ENCODE measurements at regions not wholly inside any gene's neighbourhood (a gene's known extent, or its start where the extent isn't known, plus 50 kb on each side); places are given as distances from the start of the nearest gene placed in this dataset.

DNA sequence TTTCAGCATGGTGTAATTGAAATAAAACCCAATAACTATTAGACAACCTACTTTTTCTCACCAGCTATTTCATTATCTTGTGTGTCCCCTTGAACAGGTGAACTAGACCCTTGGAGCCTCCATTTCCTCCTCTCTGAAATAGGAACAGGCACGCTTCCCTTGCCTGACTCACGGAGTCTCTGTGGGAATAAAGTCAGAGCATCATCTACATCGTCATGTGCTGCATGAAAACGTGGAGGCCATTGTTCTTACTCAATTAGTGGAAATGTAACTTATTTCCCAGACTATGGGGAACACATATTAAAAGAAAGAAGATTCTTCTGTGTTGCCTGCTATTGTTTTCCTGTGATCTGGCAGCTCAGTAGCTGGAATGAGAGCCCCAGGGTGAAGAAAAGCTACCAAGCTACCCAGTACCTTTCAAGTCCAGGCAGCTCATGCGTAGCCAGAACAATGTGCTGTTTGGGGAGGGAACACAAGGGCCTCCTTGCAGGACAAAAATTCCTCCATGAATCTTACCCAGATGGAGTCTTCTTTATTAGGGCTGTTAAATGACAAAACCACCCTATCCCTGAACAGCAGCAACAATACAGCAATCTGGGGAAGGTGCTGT lies 59.8 kb downstream of the SOX11 start:
- no peak for DNase-seq

GRCh38 chr2:5756272-5756671 lies 64.1 kb downstream of the SOX11 start:
- no peak for DNase-seq

GRCh38 chr2:5758346-5758745 lies 66.2 kb downstream of the SOX11 start:
- DNase-seq, result no peak

- no peak for DNase-seq
Measured at GRCh38 chr2:5759949-5760348, 67.8 kb downstream of the SOX11 start.

DNA sequence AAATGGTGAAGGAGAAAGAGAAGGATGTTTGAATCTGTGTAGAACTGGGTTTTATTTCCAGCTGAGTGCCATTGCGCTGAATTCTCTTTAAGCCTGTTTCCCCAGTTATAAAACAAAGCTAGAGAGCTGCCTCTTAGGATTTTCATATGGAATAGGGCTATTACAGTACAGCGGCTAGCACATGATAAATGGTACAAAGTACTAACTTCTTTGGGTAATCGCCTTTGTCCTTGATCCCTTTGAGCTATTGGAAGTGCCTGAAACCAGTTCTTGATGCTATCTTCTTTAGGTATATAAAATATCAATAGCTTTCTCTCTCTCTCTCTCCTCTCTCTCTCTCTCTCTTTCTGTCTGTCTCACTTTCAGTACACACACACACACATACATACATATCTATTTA lies 71.3 kb downstream of the SOX11 start:
- DNase-seq, result no peak

DNA sequence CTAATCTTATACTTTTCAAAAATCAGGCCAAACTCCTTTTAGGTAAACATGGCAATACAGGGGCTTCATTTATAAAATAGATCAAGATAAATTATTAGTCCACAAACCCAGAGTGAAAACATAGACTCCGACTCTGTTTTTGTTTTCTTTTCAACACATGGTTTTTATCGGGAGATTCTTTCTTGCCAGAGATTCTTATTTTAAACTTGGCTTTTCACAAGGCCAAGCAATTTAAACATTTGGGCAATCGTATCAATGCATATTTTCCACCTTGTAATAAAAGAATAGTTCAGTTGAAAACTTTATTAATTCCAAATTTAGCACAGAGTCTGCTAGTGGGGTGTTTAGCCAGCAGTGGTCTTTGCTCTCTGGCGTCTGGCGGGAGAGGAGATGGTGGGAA lies 71.9 kb downstream of the SOX11 start:
- no peak for DNase-seq

DNA sequence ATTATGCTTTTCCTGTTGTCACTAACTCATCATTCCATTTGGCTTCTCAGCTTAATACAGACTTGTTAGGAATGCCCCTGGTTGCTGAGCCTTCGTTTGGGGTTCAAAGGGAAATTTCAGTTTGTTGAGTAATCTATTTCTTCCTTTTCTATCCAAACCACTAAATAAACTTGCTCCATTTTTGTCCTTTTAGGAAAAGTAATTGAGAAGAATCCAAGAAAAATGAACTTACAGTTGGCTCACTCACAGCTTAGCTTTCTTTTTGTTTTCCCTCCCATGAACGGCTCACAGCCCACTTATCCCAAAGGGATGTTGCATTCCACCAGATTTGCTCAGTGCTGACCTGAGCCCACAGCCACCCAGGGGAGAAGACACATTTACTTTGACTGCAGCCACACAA lies 73.9 kb downstream of the SOX11 start:
- DNase-seq, result no peak

DNA sequence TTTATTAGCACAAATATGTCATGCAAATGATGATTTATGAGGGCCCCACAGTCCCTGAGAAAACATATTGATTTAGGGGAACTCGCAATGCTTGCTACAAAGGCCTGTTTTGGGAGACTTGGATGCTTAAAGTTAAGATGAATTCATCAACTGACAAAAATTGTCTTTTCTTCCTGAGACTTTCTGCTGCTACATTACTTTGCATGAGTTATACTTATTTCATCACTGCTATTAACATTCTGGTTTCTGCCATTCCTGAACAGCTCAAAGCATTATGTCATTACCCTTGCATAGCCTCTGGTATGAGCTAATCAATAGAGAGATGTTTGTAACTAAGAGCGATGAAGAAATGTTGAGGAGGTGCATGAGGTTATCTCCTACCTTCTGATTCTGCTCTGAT lies 74.4 kb downstream of the SOX11 start:
- no peak for DNase-seq

DNA sequence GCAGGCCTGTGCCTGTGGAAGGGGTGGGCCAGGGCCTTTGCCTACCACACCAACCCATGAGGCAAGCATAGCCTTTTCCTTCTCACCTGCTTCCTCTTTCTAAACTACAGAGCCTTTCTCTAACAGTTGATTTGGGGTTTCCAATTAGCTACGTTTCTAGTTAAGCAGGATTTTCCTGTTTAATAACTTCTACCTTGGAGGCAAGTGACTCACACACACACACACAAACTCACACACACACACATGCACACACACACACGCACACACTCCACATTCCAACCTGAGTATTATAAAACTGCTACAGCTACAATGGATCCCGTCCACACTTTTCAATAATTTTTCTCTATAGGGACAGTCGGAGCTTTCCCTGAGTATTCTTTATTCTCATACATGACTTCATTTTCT lies 84.9 kb downstream of the SOX11 start:
- DNase-seq, result no peak

DNA sequence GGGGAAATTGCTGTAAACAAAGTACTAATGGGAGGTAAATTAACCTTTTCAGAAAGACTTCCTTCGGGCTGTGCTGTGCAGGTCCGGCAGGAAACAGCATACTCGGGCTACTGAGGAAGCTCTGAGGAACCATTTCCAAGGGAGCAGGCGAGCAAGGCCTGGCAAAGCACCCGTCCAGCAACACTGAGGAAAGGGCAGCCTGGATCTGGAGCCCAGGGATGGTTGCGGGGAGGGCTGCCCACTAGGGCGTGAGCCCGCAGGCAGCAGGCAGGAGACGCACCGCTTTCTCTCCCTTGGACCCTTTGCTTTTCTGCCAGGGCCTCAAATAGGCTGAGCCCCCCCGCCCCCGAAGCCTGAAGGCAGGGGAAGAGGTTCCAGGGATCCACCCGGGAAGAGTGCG lies 89.5 kb downstream of the SOX11 start:
- no peak for DNase-seq

- no peak for DNase-seq
Measured at GRCh38 chr2:5782103-5782502, 89.9 kb downstream of the SOX11 start.

GRCh38 chr2:5788447-5788846 lies 96.3 kb downstream of the SOX11 start:
- no peak for DNase-seq

GRCh38 chr2:5791371-5791770 lies 99.2 kb downstream of the SOX11 start:
- no peak for DNase-seq

- no peak for DNase-seq
Measured at GRCh38 chr2:5794012-5794411, 101.8 kb downstream of the SOX11 start.

DNA sequence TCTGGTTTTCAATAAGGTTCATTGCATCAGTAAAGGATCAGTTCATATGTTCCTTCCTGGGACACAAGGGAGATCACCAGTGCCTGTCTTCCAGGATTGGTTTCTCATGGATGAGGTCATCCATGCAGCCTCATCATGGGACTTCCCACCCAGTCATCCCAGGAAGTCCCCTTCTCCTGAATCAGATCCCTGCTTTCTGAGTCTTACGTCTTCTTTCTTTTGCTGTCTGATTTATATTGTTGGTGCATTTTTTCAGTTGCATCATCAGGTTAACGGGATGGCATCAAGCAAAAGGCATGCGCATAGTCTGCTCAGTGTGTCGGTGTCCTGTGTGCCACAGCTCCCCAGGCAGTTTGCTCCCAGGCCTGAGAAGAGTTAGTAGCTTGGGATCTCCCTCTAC lies 105.9 kb downstream of the SOX11 start:
- no peak for DNase-seq

- no peak for DNase-seq
Measured at GRCh38 chr2:5799348-5799747, 107.2 kb downstream of the SOX11 start.

DNA sequence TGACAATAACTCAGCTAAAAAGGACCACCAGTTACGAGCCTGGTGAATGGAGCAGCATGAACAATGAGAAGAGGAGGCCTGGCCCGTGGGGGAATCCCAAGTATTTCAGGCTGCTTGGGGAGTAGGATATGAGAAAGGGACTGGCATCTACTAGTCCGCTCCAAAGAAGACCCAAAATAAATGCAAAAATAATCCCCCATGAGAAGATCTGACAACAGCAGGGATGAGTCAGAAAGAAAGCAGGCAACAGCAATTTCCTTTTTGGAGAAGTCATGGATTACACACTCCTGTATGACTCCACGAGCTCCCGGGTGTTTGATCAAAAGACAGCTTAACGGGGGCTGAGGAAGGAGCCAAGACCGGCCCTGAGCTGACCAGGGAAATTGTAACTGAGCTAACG lies 111.4 kb downstream of the SOX11 start:
- no peak for DNase-seq

DNA sequence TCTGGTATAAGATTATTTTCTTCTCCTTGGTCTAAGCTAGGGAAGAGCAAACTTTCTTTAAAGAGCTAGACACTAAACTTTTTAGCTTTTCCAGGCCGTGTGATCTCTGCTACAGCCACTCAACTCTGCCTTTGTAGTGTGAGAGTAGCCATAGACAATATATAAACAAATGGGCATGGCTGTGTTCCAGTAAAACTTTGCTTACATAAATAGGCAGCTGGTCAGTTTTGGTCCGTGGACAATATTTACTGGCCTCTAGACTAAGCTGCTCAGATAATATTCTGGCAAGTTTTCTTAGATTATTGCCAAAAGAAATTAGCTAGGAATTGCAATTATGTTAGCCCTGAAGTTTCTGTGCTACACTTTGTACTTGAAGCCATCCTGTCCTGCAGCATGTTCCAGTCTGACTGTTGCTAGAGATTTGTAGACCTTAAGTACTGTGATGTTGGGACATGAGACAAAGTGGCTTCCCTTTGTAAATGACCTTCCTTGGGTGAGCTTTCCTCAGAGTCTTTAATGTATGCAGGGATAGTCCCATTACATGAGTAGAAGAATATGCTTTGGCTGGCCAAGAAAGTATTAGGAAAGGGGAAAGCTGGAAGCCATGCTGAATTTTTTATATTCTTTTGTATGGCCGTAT lies 126.9 kb downstream of the SOX11 start:
- DNase-seq, result no peak

DNA sequence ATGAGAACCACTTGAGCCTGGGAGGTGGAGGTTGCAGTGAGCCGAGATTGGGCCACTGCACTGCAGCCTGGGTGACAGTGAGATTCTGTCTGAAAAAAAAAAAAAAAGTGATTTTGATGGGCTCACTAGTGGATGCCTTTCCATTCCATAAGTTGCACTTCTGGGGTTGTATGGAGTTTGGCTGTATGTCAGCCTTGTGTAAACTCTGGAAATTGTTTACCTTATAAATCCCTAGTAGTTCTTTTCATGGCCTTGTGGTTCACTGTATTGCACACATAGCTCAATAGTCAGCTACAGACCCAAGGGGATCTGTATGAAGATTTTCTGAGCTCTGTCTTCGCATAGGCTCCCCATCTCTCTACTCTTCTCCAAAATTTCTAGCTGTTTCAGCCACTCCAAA lies 131.9 kb downstream of the SOX11 start:
- DNase-seq, result no peak

DNA sequence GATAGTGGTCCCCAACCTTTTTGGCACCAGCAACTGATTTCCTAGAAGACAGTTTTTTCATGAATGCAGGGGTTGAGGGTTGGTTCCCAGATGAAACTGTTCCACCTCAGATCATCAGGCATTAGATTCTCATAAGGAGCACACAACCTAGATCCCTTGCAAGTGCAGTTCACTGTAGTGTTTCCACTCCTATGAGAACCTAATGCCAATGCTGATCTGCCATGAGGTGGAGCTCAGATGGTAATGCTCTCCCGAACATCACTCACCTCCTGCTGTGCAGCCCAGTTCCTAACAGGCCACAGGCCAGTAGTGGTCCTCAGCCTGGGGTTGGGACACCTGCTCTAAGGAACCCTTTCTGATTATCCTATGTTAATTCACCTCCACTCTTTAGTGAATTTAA lies 133.5 kb downstream of the SOX11 start:
- DNase-seq, result no peak

DNA sequence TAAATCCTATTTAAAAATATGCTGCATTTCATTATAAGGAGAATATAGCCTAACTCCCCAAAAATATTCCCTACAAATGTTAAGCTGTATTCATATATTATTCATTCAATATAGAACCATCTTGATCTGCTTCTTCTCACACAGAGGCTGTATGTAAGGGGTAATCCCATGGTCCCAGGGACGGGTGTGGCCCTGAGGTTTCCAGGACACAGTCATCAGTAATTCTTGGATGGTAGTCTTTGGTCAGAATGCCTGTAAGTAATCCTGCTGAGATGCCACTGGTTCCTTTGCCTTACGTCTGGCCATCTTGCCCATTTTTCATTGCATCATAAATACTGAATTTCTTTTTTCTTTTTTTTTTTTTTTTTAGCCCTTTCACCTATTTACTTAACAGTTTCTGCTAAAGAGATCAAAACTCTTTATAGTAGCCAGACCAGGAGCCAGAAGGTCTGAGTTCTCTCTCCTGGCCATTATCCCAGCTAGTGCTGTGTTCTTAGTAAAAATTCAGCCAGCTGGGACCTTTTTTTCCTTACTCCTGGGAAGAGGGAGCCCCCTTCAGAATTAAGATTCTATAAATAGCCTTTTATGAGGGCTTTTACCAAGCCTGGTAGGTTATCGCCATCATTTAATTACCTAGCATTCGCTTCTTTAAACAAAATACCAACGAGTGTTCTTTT lies 134.9 kb downstream of the SOX11 start:
- no peak for DNase-seq

- no peak for DNase-seq
Measured at GRCh38 chr2:5834501-5834900, 142.3 kb downstream of the SOX11 start.

- no peak for DNase-seq
Measured at GRCh38 chr2:5839550-5839949, 147.4 kb downstream of the SOX11 start.

DNA sequence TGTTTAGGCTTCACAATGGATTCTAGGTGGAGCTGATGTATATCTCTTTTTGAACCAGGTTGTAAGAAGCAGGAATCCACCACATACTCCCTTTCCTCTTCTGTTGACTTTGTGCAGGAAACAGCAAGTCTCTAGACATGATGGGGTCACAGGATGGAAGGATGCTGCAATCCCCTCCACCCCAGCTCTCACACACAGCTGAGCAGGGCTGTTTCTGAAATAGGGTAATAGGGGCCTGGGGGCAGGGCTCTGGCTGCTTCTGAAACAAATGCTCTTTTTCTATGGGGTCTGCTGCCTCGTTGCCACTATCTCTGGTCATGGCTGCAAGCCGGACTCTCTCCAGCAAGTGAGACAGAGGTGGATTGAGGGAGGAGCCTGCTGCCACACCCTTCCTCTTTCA lies 148.9 kb downstream of the SOX11 start:
- no peak for DNase-seq

- DNase-seq, result no peak
Measured at GRCh38 chr2:5842326-5842725, 150.1 kb downstream of the SOX11 start.

Data from hematopoietic multipotent progenitor cell treated with erythropoietin and hydrocortisone succinate and interleukin-3 and kit ligand, for 4 days (in vitro differentiated cells).